Vagina (tissue), 2 donors: ENCODE measurements at regions not wholly inside any gene's neighbourhood (a gene's known extent, or its start where the extent isn't known, plus 50 kb on each side); places are given as distances from the start of the nearest gene placed in this dataset.

Experiments
- CTCF ChIP-seq, 3 experiments: fragments of 450-650 bp in 2 of 3; fragments of 200-600 bp in 1 of 3; sonication (generic) in 1 of 3; IDR thresholded peaks; one replicate each; pipeline ENCODE4 v1.5.1; 2017 to 2019; ENCODE audit warnings: antibody characterized with exemption in 3 of 3, mild to moderate bottlenecking in 2 of 3, moderate library complexity in 2 of 3
- POLR2AphosphoS5 ChIP-seq, 2 donors: sonication (generic); formaldehyde crosslinking; IDR thresholded peaks; one replicate each; pipeline ENCODE4 v1.9.0; 2017; ENCODE audit warnings: antibody characterized with exemption in 2 of 2, mild to moderate bottlenecking in 2 of 2, low read depth in 1 of 2; ENCODE audit not compliant: insufficient read depth in 1 of 2

GRCh38 chr20:7454047-7454446, 486.2 kb downstream of the HAO1 start:
- TF ChIP-seq CTCF (IDR thresholded peaks at IDR 0.05): no peak
- TF ChIP-seq POLR2AphosphoS5 (IDR thresholded peaks at IDR 0.05; ENCODE audit: insufficient read depth in 1 of 2, low read depth in 1 of 2): no peak
